GM21619 (cell line): ENCODE measurements at regions not wholly inside any gene's neighbourhood (a gene's known extent, or its start where the extent isn't known, plus 50 kb on each side); places are given as distances from the start of the nearest gene placed in this dataset.
"Not testable (repeated sequence)": the region's sequence is repeated elsewhere in the genome, so short reads cannot be mapped to it uniquely, and the experiment has no call there.

Experiments
- ATAC-seq: cut with Tn5 transposase; IDR thresholded peaks from one replicate; pipeline ENCODE4 v1.9.1; 2021; ENCODE audit not compliant: unreplicated experiment

DNA sequence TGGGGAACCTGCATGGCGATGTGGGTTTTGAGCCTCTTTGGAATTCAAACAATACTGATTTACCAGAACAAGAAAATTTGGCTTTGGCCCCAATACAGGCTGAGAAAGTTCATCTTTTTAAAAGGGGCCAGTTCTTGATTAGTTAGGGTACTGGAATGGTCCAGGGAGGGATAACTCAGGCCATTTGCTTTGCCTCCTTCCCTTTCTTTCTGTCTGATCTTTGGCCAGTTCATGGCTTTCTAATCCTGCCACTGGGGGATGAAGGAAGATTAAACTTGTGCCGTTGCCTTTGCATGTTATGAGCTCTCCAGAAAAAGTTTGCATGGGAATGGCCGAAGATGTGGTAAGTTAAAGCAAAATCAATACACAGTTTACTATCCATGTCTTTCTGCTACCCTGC lies 78.4 kb downstream of the ADAMTS15 start:
- no peak for ATAC-seq

DNA sequence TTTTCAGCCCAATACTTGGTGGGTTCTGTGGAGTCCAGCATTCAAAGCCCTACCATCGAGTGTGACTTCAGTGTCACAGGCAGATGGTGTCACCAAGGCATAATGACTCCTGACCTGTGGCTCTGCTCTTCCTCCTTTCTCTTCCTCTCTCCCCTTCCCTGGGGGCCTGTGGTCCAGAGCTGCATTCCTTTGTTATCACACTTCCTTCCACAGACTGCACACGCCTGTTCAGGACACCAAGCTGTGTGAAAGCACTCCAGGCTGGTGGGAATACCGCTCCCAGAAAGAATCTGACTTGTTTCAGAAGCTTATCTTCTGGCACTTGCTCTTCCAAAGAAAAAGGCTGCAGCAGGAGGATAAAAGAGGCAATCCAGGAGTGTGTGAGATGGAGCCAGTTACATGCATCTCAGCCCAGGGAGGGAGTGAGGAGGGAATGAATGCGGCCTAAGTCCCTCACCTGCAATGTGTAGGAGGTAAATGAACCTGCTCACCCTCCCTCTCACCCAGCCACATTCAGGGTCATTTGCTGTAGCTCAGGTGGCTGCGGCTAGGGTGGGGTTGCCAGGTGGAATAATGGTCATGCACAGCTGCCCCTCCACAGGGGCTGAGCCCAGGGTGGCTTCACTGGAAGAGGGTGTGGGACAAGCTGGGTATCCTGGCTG lies 79.3 kb downstream of the ADAMTS15 start:
- ATAC-seq, result no peak

DNA sequence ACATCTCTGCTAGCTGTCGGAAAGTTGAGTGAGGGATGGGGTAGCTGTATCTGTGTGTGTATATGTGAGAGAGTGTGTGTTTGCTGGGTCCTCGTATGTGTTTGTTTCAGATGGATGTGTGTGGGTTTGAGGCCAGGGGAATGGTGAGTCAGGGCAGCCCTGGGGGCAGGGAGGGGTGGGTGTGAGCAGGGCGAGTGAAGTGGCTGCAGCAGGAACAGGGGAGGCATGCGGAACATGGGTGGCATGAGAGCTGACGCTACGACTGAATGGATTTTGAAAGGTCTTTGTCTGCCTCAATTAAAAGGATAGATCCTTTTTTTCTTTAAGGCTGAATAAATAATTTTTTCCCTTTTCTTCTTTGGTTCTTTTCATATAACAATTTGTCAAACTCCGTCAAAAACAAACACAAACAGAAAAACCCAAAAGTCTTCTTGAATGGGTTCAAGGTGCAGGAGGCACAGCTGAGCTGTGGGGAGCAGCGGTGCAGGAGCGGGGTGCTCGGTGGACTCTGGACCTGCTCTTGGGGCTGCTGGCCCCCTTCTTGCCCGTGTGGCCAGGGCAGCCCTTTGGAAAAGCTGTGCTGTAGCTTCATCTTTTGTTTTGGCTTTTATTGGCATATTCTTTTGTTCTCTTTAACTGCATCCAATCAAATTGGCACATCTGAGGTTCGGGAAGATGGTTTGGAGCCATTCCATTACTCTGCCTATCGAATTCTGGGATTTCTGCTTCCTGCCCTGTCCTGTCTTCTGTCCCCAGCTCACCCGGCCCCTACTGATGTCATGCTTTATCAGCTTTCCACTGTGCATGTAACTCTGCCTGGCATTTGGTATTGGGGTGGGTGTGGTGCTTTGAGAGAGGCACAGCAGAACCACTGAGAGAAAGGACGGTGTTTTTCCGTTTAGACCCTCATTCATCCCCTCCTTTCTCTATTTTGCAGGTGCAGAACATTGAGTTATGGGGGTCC lies 80.1 kb downstream of the ADAMTS15 start:
- no peak for ATAC-seq

DNA sequence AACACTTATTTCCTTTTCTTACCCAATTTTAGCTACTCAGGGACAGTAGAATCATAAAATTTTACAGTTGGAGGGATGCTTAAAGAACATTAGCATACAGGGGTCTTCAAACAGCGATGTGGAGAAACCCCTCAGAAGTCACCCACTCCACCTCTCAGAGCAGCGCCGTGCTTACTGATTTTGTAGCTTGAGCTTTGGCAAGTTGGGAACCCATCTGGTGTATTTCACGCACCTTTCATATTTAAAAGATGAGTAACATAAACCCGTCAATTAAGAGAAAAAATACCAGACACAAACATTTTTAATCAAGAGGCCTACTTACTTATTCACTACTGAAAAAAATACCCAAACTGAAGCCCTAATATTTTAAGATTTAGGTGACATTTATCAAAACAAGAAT lies 80.9 kb downstream of the ADAMTS15 start:
- ATAC-seq, result no peak

- ATAC-seq, result no peak
These were observed 82.6 kb downstream of the ADAMTS15 start for GRCh38 chr11:130531061-130531460.

- ATAC-seq, result no peak
These were observed 84.8 kb downstream of the ADAMTS15 start for GRCh38 chr11:130533113-130533798.

GRCh38 chr11:130533871-130534270 lies 85.4 kb downstream of the ADAMTS15 start:
- ATAC-seq, result no peak

DNA sequence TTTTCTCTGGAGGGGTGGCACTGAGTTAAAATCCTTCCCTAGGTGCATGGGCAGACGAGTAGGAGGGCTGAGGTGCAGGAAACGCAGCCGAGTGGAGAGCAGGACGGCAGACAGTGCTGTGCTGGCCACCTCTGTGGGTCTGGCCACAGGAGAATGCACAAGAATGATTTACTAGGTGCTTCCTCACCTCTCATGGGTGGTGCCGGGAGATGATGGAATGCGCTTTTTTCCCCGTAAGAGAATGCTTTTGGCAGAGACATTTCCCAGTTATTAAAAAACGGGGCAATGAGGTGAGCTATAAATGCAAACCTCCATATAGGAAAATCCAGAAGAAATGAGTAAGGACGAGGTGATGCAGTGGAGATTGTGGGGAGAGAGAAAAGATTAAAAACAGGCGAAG lies 86.1 kb downstream of the ADAMTS15 start:
- ATAC-seq, result no peak

DNA sequence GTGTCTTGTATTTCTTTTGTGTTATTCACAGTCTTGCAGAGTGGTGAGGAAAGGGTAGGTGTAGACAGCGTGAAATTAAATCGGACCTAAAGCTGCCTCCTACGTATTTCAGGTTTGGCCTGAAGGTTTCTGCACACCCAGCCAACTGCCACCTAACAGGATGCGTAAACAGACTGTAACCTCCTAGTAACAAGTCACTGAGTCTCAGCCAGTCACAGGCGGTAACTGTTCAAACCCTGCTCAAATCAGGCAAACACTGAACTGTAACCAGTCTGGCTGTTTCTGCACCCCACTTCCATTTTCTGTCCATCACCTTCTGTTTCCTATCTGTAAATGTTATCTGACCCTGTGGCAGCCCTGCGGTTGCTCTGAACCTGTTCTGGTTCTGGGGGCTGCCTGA lies 87.1 kb downstream of the ADAMTS15 start:
- ATAC-seq, result no peak

DNA sequence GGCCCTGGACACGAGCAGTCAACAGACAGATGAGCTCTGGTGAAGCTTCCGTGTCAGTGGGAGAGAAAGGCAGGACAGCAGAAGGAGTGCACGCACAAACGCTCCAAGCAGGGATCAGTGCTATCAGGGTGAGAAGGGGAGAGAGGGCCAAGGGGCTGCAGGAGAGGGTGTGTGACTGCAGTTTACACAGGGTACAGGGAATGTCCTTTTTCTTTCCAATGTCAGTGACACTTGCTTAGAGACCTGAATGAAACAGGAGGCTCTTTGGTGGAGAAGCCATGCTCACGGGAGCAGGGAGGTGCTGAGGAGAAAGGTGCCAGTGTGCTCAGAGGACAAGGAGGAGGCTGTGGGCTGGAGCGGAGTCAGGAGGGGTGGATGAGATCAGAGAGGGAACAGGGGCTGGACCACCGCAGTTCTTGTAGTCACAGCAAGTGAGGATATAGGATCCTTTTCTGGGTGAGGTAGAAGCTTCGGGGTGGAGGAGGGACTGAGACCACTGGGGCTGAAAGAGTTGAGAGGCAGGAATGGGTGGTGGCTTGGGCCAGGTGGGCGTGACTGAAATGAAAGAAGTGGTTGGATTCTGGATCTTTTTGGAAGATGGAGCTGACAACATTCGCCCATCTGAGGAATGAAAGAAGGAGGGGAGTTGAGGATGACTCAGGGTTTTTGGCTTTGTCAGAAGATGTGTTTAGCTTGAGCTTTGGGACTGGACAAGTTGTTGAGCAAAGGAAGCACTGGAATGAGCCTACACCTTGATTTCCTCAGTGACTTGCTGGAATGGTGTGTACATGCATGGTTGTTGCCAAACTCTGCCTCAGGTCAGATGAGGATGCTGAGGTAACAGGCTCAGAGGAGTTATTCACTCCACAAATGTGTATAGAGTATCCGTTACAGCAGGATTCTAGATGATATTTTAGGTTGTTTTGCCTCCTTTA lies 87.9 kb downstream of the ADAMTS15 start:
- no peak for ATAC-seq

- not testable (repeated sequence) for ATAC-seq
These were observed 91.2 kb downstream of the ADAMTS15 start for GRCh38 chr11:130539680-130540079.

- no peak for ATAC-seq
These were observed 95.8 kb downstream of the ADAMTS15 start for GRCh38 chr11:130544266-130544665.

DNA sequence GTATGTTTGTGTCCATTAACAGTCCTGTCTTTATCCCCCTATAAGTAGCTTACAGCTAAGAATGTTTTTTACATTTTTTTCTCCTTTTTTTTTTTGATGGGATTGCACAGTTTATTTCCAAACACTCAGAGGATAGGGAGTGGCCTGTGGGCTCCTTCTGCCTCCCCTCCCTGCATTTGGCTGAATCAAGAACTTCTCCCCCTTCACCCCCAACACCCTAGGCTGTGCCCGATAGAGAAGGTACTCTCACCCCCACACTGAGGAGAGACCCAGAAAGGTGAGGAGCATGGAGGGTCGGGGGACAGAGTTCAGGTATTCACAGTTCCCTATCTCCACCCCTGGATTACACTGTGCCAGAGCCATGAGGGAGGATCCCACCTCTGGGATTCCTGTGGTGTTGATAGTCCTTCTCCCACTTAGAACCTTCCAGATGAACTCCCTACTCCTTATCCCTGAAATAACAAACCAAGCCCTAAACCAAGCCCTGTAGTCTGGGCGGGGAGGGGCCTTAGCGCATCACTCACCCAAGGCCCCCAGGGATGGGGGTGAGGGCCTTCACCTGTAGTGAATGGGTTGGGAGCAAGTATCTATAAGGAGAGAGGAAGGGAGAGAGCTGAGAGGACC lies 97.1 kb downstream of the ADAMTS15 start:
- ATAC-seq, result no peak

DNA sequence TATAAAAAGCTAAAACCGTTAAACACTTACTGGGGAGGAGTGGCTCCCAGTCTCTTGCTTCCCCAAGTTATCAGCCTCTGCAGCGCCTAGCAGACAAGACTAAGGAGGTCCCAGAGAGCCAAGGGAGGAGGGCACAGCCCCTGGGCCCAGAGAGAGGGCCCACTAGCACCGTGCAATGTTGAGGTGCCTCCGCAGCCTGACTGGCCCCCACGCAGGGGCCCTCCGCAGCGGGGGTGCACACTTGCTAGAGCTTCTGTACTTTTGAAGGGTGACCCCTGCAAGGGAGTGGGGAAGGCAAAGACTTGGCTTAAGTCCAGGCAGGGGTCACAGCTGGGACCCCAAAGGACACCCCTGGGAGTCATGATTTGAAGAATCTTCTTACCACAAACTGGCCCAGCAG lies 98.0 kb downstream of the ADAMTS15 start:
- no peak for ATAC-seq

GRCh38 chr11:130546901-130547694 lies 98.7 kb downstream of the ADAMTS15 start:
- ATAC-seq, result no peak

DNA sequence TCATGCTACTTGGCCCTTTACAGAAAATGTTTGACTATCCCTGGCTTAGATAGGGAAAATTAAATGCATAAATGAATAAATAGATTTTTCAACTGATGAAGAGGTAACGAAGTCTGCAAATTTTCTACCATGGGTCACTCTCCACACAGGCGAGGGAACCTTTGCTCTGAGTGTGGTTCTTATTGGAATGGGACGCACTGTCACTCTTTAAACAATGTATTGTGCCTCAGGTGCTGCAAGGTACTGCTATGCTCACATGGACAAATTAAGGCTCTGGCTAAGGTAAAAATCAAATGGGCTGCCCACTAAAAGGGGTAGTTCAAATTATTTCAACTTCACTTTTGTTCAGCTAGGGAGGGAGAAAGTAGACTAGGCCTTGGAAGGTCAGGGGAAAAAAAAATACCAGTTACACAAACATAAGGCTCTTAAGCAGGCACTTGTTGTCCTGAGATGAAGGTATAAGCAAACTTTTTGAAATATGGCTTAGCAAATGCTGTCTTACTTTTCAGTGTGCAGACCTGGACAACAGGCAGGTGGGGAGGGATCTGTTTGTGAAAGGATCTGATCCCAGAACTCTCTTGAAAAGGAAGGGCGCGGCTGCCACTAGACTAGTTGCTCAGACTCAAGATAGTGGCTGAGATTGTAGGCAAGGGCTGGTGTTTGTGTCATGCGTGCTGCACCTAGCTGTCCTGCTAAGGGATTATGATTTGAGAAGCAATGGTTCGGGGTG lies 99.5 kb downstream of the ADAMTS15 start:
- no peak for ATAC-seq

DNA sequence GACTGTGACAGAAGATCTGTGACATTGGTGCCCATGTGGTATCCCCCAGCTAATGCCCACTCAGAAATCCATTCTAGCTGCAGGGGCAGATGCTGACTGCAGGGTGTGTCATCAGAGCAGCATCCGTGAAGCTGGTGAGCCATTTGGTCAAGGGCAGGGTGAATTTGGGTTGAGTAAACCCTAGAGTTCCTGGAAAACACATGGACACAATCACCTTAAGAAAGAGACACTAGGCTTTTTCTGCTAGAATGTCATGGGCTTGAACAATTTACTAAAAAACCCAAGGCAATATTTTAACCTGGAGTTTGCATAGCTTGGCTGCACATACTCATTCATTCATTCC lies 100.0 kb downstream of the ADAMTS15 start:
- ATAC-seq, result no peak

DNA sequence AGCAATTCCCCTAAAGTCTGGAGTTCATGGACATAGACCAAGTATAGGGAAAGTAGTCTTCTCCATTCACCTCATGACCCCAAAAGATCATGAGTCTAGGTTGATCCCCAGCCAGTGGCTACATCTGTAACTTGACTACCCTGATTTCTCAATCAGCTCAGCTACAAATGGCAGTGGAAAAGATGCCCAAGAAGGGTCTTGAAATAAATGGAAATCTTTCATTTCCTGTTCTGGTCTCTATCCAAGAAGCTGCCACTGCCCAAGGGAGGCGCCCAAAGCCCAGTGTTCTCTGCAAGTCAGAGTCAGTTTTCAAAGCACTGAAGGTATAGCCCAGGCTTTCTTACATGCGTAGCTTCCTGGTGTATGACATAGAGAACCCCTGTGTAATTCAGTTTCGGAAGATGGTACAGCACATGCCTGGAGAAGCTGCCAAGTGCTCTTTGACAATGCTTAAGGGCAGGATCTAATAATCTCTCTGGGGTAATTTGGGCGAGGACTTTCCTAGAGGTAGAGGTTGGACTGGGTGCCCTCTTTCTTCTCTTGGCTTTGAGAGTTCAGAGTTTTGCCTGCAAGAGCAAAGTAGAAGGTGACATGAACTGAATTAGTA lies 101.1 kb downstream of the ADAMTS15 start:
- ATAC-seq, result no peak
